OCI-LY1 (cell line): ENCODE measurements at regions not wholly inside any gene's neighbourhood (a gene's known extent, or its start where the extent isn't known, plus 50 kb on each side); places are given as distances from the start of the nearest gene placed in this dataset.
"Not testable (repeated sequence)": the region's sequence is repeated elsewhere in the genome, so short reads cannot be mapped to it uniquely, and the experiment has no call there.

Experiments used
- H2AFZ ChIP-seq: fragments of 200-600 bp; sonication (generic), shearing (Covaris generic); 2 replicates; pipeline ENCODE4 v1.6.0; 2014; ENCODE audit warnings: antibody characterized with exemption, mild to moderate bottlenecking, low read length
- H3F3A ChIP-seq: fragments of 200-600 bp; sonication (generic), shearing (Covaris generic); 2 replicates; pipeline ENCODE4 v1.6.0; 2014; ENCODE audit warnings: mild to moderate bottlenecking, antibody characterized with exemption, low read length, moderate library complexity; ENCODE audit not compliant: insufficient read depth
- H3K27ac ChIP-seq: fragments of 200-600 bp; sonication (generic); 2 replicates; pipeline ENCODE4 v1.5.1; 2014; ENCODE audit warnings: low read length, mixed run types, mild to moderate bottlenecking, low read depth; ENCODE audit not compliant: poor library complexity, severe bottlenecking
- H3K27me3 ChIP-seq: fragments of 200-600 bp; sonication (generic); 2 replicates; pipeline ENCODE4 v1.6.0; 2014; ENCODE audit warnings: antibody characterized with exemption, mild to moderate bottlenecking, low read length, moderate library complexity; ENCODE audit not compliant: insufficient read depth
- H3K36me3 ChIP-seq: fragments of 200-600 bp; sonication (generic); 2 replicates; pipeline ENCODE4 v1.6.1; 2014; ENCODE audit warnings: mild to moderate bottlenecking, antibody characterized with exemption, low read length, moderate library complexity, mixed read lengths; ENCODE audit not compliant: insufficient read depth
- H3K4me1 ChIP-seq: fragments of 200-600 bp; sonication (generic); 2 replicates; pipeline ENCODE4 v1.5.1; 2014; ENCODE audit warnings: mild to moderate bottlenecking, low read length, moderate library complexity; ENCODE audit not compliant: insufficient read depth, severe bottlenecking
- H3K4me2 ChIP-seq: fragments of 200-600 bp; sonication (generic), shearing (Covaris generic); 2 replicates; pipeline ENCODE4 v1.6.1; 2014; ENCODE audit warnings: low read length
- H3K4me3 ChIP-seq: fragments of 200-600 bp; sonication (generic); 2 replicates; pipeline ENCODE4 v1.5.1; 2014; ENCODE audit warnings: low read length, low read depth, mild to moderate bottlenecking, mixed read lengths; ENCODE audit not compliant: poor library complexity, severe bottlenecking
- H3K79me2 ChIP-seq: fragments of 200-600 bp; shearing (Covaris generic); 2 replicates; pipeline ENCODE4 v1.6.1; 2016; ENCODE audit warnings: mixed run types, low read length, mixed read lengths; ENCODE audit not compliant: insufficient read depth
- H3K9ac ChIP-seq: fragments of 200-600 bp; sonication (generic), shearing (Covaris generic); 2 replicates; pipeline ENCODE4 v1.6.1; 2014; ENCODE audit warnings: mild to moderate bottlenecking, low read length, mixed read lengths
- H3K9me2 ChIP-seq: fragments of 200-600 bp; sonication (generic), shearing (Covaris generic); 2 replicates; pipeline ENCODE4 v1.6.1; 2014; ENCODE audit warnings: low read depth, mild to moderate bottlenecking, low read length, mixed read lengths
- H3K9me3 ChIP-seq: fragments of 200-600 bp; shearing (Covaris generic); 2 replicates; pipeline ENCODE4 v1.6.1; 2014; ENCODE audit warnings: low read length, mixed read lengths
- H4K20me1 ChIP-seq: fragments of 200-600 bp; sonication (generic), shearing (Covaris generic); 2 replicates; pipeline ENCODE4 v1.6.0; 2016; ENCODE audit warnings: mild to moderate bottlenecking, low read length; ENCODE audit not compliant: insufficient read depth
- EZH2 ChIP-seq: fragments of 200-600 bp; sonication (generic), shearing (Covaris generic); IDR thresholded peaks from 2 replicates; pipeline ENCODE4 v1.8.0; 2017; ENCODE audit warnings: borderline replicate concordance, mixed run types, mild to moderate bottlenecking, antibody characterized with exemption, low read length, moderate library complexity, mixed read lengths
- TF ChIP-seq, protein P1 (sequence below): fragments of 200-600 bp; sonication (generic), shearing (Covaris generic); IDR thresholded peaks from 2 replicates; pipeline ENCODE4 v1.5.1; 2017; ENCODE audit warnings: mild to moderate bottlenecking, antibody characterized with exemption, low read length, moderate library complexity, mixed read lengths

DNA sequence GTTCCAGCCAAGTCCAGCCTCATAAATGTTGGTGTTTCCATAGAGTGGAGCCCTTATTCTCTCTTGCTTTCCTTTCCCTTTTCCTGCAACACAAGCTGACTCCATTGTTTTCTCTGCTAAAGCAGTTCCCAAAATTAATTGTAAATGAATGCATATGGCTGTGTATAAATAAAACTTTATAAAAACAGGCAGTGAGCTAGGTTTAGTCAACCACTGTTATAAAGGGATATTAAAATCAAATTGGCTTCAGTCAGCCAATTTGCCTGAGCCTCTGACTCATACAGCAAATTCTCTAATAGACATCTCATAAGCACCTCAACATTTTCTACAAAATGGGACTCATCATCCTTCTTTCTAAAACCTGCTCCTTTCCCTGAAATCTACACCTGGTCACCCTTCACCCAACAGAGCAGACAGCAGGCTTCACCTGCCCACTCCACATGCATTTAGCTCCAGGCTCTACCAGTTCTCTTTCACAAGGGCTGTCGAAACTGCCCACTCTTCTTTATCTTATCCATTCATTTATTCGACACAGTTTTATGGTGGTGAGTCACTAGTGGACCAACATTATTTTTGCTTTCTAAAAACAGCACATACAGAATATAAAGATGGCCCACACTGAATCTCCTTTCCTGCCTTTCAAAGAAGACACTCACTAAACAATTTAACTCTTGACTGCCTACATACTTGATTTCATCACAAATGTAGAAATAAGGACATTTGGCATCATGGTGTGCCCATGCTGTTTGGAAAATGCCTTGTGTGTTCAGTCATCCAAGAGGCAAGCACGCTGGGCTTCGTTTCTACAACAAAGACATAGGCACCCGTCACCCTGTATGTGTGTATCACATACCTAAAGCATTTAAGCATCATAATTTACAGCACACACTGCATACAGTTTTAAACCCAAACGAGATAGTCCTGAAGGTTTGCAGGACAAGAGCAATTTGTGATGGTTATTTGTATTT is 74.6 kb upstream of the C7orf33 start:
- no peak overlapping the region for H3K4me3 ChIP-seq
- no peak overlapping the region for H2AFZ ChIP-seq
- no peaks in the 10 kb centered on the region for H3K9me3 ChIP-seq
- no peak overlapping the region for H3K27ac ChIP-seq
- no peaks in the 10 kb centered on the region for H3F3A ChIP-seq
- no peaks in the 10 kb centered on the region for H3K9me2 ChIP-seq
- no peaks in the 10 kb centered on the region for H3K4me1 ChIP-seq
- no peak overlapping the region for H3K9ac ChIP-seq
- H4K20me1 ChIP-seq = no peaks in the 10 kb centered on the region
- no peaks in the 10 kb centered on the region for H3K79me2 ChIP-seq
- TF ChIP-seq EZH2 = no peak
- TF ChIP-seq, protein P1, sequence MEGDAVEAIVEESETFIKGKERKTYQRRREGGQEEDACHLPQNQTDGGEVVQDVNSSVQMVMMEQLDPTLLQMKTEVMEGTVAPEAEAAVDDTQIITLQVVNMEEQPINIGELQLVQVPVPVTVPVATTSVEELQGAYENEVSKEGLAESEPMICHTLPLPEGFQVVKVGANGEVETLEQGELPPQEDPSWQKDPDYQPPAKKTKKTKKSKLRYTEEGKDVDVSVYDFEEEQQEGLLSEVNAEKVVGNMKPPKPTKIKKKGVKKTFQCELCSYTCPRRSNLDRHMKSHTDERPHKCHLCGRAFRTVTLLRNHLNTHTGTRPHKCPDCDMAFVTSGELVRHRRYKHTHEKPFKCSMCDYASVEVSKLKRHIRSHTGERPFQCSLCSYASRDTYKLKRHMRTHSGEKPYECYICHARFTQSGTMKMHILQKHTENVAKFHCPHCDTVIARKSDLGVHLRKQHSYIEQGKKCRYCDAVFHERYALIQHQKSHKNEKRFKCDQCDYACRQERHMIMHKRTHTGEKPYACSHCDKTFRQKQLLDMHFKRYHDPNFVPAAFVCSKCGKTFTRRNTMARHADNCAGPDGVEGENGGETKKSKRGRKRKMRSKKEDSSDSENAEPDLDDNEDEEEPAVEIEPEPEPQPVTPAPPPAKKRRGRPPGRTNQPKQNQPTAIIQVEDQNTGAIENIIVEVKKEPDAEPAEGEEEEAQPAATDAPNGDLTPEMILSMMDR = no peak
- H3K36me3 ChIP-seq = no peaks in the 10 kb centered on the region
- peaks cover 4% of the 10 kb centered on the region for H3K27me3 ChIP-seq
- no peak overlapping the region for H3K4me2 ChIP-seq

DNA sequence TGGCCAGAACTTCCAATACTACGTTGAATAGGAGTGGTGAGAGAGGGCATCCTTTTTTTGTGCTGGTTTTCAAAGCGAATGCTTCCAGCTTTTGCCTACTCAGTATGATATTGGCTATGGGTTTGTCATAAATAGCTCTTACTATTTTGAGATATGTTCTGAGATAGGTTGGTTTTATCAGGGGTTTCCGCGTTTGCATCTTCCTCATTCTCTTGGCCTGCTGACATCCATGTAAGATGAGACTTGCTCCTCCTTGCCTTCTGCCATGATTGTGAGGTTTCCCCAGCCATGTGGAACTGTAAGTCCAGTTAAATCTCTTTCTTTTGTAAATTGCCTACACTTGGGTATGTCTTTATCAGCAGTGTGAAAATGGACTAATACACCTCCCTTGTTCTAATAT is 71.2 kb upstream of the C7orf33 start:
- H3K9me2 ChIP-seq, H3K4me3 ChIP-seq, H4K20me1 ChIP-seq, H3K9me3 ChIP-seq, H3F3A ChIP-seq, H3K27me3 ChIP-seq, H3K79me2 ChIP-seq, H2AFZ ChIP-seq, H3K4me2 ChIP-seq, H3K4me1 ChIP-seq, H3K27ac ChIP-seq, H3K9ac ChIP-seq, H3K36me3 ChIP-seq: not testable (repeated sequence)

DNA sequence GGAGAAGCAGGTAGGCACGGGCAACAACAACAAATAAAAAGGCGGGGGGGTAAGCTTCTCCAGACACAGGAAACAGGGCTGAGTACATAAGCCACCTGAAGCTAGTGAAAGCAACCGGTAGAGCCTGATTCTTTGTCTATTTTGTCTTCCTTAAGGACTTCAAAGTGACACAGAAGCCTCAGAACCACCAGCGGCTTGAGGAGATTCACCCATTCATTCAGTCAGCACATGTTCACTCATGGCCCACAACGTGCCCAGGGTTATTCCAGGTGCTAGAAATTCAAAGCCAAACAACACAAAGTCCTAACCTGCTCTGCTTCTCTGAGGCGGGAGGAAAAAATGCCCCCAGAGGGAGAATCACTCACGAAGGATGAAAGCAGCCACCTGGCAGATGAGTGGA is 69.3 kb upstream of the C7orf33 start:
- no peak for TF ChIP-seq EZH2
- TF ChIP-seq, protein P1 = no peak
- H2AFZ ChIP-seq = no peak overlapping the region
- no peaks in the 10 kb centered on the region for H3K79me2 ChIP-seq
- no peaks in the 10 kb centered on the region for H3K9me2 ChIP-seq
- H3K36me3 ChIP-seq = no peaks in the 10 kb centered on the region
- H3K4me1 ChIP-seq = no peaks in the 10 kb centered on the region
- peaks cover 4% of the 10 kb centered on the region for H3K27me3 ChIP-seq
- H3K4me3 ChIP-seq = no peak overlapping the region
- H3K27ac ChIP-seq = no peak overlapping the region
- no peak overlapping the region for H3K9ac ChIP-seq
- no peak overlapping the region for H3K4me2 ChIP-seq
- H3K9me3 ChIP-seq = no peaks in the 10 kb centered on the region
- H3F3A ChIP-seq = no peaks in the 10 kb centered on the region
- no peaks in the 10 kb centered on the region for H4K20me1 ChIP-seq

- Histone ChIP-seq H2AFZ (no peak overlapping the region), H3K4me3 (no peak overlapping the region), H3K4me1 (no peaks in the 10 kb centered on the region), H3K9ac (no peak overlapping the region), H3F3A (no peaks in the 10 kb centered on the region), H3K4me2 (no peak overlapping the region), H3K36me3 (no peaks in the 10 kb centered on the region), H3K79me2 (no peaks in the 10 kb centered on the region), H3K27ac (no peak overlapping the region), H3K9me3 (no peaks in the 10 kb centered on the region), H3K27me3 (peaks cover 4% of the 10 kb centered on the region), H4K20me1 (no peaks in the 10 kb centered on the region), H3K9me2 (no peaks in the 10 kb centered on the region)
- TF ChIP-seq EZH2 = no peak
Measured at GRCh38 chr7:148523550-148523949, 67.0 kb upstream of the C7orf33 start.
